Activated CD4-positive, alpha-beta T cell treated with anti-CD3 and anti-CD28 coated beads for 36 hours (primary cell): ENCODE measurements at regions not wholly inside any gene's neighbourhood (a gene's known extent, or its start where the extent isn't known, plus 50 kb on each side); places are given as distances from the start of the nearest gene placed in this dataset.

Experiments used
- ATAC-seq: fragments of 200-7000 bp; cut with Tn5 transposase; one replicate; pipeline ENCODE4 v1.10.0; 2021; ENCODE audit warnings: mild to moderate bottlenecking, moderate library complexity
- CTCF ChIA-PET: fragments of 350-600 bp; sonication (Branson Sonifier 250); formaldehyde crosslinking; loops from one replicate; lab custom pipeline; 2021; ENCODE audit warnings: antibody characterized with exemption; lab: Charles Lee
- POLR2A ChIA-PET: fragments of 350-600 bp; sonication (Branson Sonifier 250); formaldehyde crosslinking; loops from one replicate; lab custom pipeline; 2021; ENCODE audit warnings: antibody characterized with exemption, inconsistent platforms; lab: Charles Lee
- DNase-seq: peaks from one replicate; pipeline ENCODE4 v3.0.0-alpha.2; 2020
- H3K27ac Mint-ChIP-seq: one replicate; pipeline ENCODE4 v1.8.0; 2021; ENCODE audit warnings: mixed read lengths
- H3K27me3 Mint-ChIP-seq: one replicate; pipeline ENCODE4 v1.8.0; 2021; ENCODE audit warnings: mixed read lengths
- H3K36me3 Mint-ChIP-seq: one replicate; pipeline ENCODE4 v1.8.0; 2021; ENCODE audit warnings: low read depth, mixed read lengths
- H3K4me1 Mint-ChIP-seq: one replicate; pipeline ENCODE4 v1.8.0; 2021; ENCODE audit warnings: mixed read lengths
- H3K4me3 Mint-ChIP-seq: one replicate; pipeline ENCODE4 v1.8.0; 2021; ENCODE audit warnings: mild to moderate bottlenecking, moderate library complexity, mixed read lengths
- H3K9me3 Mint-ChIP-seq: one replicate; pipeline ENCODE4 v1.8.0; 2021; ENCODE audit warnings: low read depth, mixed read lengths
- intact Hi-C, 2 experiments: fragments of 100-400 bp; cut with DNase I in 1 of 2; cut with micrococcal nuclease in 1 of 2; formaldehyde crosslinking; loops; one replicate each; pipeline versions ENCODE4 v1.14.2 to v1.15.1; 2022 to 2024; cut with DNase I, micrococcal nuclease

- Mint-ChIP-seq H3K9me3 (no peaks in the 10 kb centered on the region), H3K27ac (no peak overlapping the region), H3K4me1 (no peaks in the 10 kb centered on the region), H3K27me3 (no peaks in the 10 kb centered on the region), H3K4me3 (no peak overlapping the region), H3K36me3 (no peaks in the 10 kb centered on the region)
- intact Hi-C loops, result no loop called here
- ChIA-PET CTCF (no interaction called here), POLR2A (no interaction called here)
- no peak for ATAC-seq
- no peak for DNase-seq
Measured at GRCh38 chr16:52257534-52257933, 289.4 kb downstream of the TOX3 start.

GRCh38 chr16:52256310-52257078 lies 290.4 kb downstream of the TOX3 start:
- Mint-ChIP-seq H3K36me3 (no peaks in the 10 kb centered on the region), H3K27ac (no peak overlapping the region), H3K9me3 (no peaks in the 10 kb centered on the region), H3K27me3 (no peaks in the 10 kb centered on the region), H3K4me1 (no peaks in the 10 kb centered on the region), H3K4me3 (no peak overlapping the region)
- DNase-seq (no peak), ATAC-seq (no peak)
- POLR2A ChIA-PET, result no interaction called here
- intact Hi-C loops, result no loop called here
- CTCF ChIA-PET, result interaction anchor here (0.6 kb wide), 1 partner anchor 19 kb away, joined by 3 read pairs; no protein-coding TSS in a partner anchor

GRCh38 chr16:52254746-52255145 lies 292.2 kb downstream of the TOX3 start:
- Mint-ChIP-seq H3K9me3 (no peaks in the 10 kb centered on the region), H3K4me3 (no peak overlapping the region), H3K27ac (no peak overlapping the region), H3K36me3 (no peaks in the 10 kb centered on the region), H3K27me3 (no peaks in the 10 kb centered on the region), H3K4me1 (no peaks in the 10 kb centered on the region)
- ATAC-seq (no peak), DNase-seq (no peak)
- ChIA-PET POLR2A (no interaction called here), CTCF (no interaction called here)
- intact Hi-C loops, result no loop called here

- Mint-ChIP-seq H3K27me3 (no peaks in the 10 kb centered on the region), H3K9me3 (peaks cover 8% of the 10 kb centered on the region), H3K4me1 (no peaks in the 10 kb centered on the region), H3K27ac (no peak overlapping the region), H3K36me3 (no peaks in the 10 kb centered on the region), H3K4me3 (no peak overlapping the region)
- POLR2A ChIA-PET, result no interaction called here
- no peak for ATAC-seq
- CTCF ChIA-PET, result no interaction called here
- intact Hi-C loops, result no loop called here
- DNase-seq, result no peak
Measured at GRCh38 chr16:52252680-52253079, 294.3 kb downstream of the TOX3 start.

- intact Hi-C loops, result no loop called here
- Mint-ChIP-seq H3K4me3 (no peak overlapping the region), H3K9me3 (peaks cover 13% of the 10 kb centered on the region), H3K27ac (no peak overlapping the region), H3K36me3 (no peaks in the 10 kb centered on the region), H3K4me1 (no peaks in the 10 kb centered on the region), H3K27me3 (no peaks in the 10 kb centered on the region)
- ATAC-seq (no peak), DNase-seq (no peak)
- POLR2A ChIA-PET, result no interaction called here
- CTCF ChIA-PET, result no interaction called here
Measured at GRCh38 chr16:52251495-52251894, 295.4 kb downstream of the TOX3 start.

GRCh38 chr16:52247737-52248136 lies 299.2 kb downstream of the TOX3 start:
- no peak overlapping the region for H3K27ac Mint-ChIP-seq
- no peaks in the 10 kb centered on the region for H3K27me3 Mint-ChIP-seq
- no peaks in the 10 kb centered on the region for H3K4me1 Mint-ChIP-seq
- no peak for ATAC-seq
- H3K9me3 Mint-ChIP-seq, result peaks cover 16% of the 10 kb centered on the region
- H3K4me3 Mint-ChIP-seq, result no peak overlapping the region
- ChIA-PET POLR2A (no interaction called here), CTCF (no interaction called here)
- intact Hi-C loops, result no loop called here
- no peak for DNase-seq
- H3K36me3 Mint-ChIP-seq, result no peaks in the 10 kb centered on the region

GRCh38 chr16:52238710-52239109 lies 308.2 kb downstream of the TOX3 start:
- CTCF ChIA-PET, result no interaction called here
- POLR2A ChIA-PET, result no interaction called here
- H3K9me3 Mint-ChIP-seq, result peaks cover 1% of the 10 kb centered on the region

GRCh38 chr16:52237823-52238222 lies 309.1 kb downstream of the TOX3 start:
- Mint-ChIP-seq H3K27ac (no peak overlapping the region), H3K4me3 (no peak overlapping the region), H3K27me3 (no peaks in the 10 kb centered on the region), H3K36me3 (no peaks in the 10 kb centered on the region), H3K9me3 (peaks cover 2% of the 10 kb centered on the region), H3K4me1 (no peaks in the 10 kb centered on the region)
- no peak for DNase-seq
- CTCF ChIA-PET, result interaction anchor here (0.7 kb wide), 1 partner anchor 601 kb away, joined by 3 read pairs; no protein-coding TSS in a partner anchor
- ATAC-seq, result no peak
- POLR2A ChIA-PET, result no interaction called here
- intact Hi-C loops, result no loop called here

More at GRCh38 chr16:52238710-52239109, 308.2 kb downstream of the TOX3 start:
- H3K36me3 Mint-ChIP-seq, result no peaks in the 10 kb centered on the region
- ATAC-seq (no peak), DNase-seq (no peak)
- no peaks in the 10 kb centered on the region for H3K27me3 Mint-ChIP-seq
- no peaks in the 10 kb centered on the region for H3K4me1 Mint-ChIP-seq
- H3K4me3 Mint-ChIP-seq, result no peak overlapping the region
- intact Hi-C loops, result no loop called here
- no peak overlapping the region for H3K27ac Mint-ChIP-seq

- no peaks in the 10 kb centered on the region for H3K36me3 Mint-ChIP-seq
- no peaks in the 10 kb centered on the region for H3K4me1 Mint-ChIP-seq
- intact Hi-C loops, result no loop called here
- ATAC-seq (no peak), DNase-seq (no peak)
- H3K27me3 Mint-ChIP-seq, result no peaks in the 10 kb centered on the region
- no peak overlapping the region for H3K4me3 Mint-ChIP-seq
- POLR2A ChIA-PET, result no interaction called here
- no peak overlapping the region for H3K27ac Mint-ChIP-seq
- H3K9me3 Mint-ChIP-seq, result peaks cover 2% of the 10 kb centered on the region
- CTCF ChIA-PET, result no interaction called here
Measured at GRCh38 chr16:52235186-52235585, 311.8 kb downstream of the TOX3 start.

- no peak overlapping the region for H3K4me3 Mint-ChIP-seq
- CTCF ChIA-PET, result no interaction called here
- H3K9me3 Mint-ChIP-seq, result peaks cover 2% of the 10 kb centered on the region
- no peaks in the 10 kb centered on the region for H3K27me3 Mint-ChIP-seq
- DNase-seq (no peak), ATAC-seq (no peak)
- intact Hi-C loops, result no loop called here
- POLR2A ChIA-PET, result no interaction called here
- no peaks in the 10 kb centered on the region for H3K4me1 Mint-ChIP-seq
- no peak overlapping the region for H3K27ac Mint-ChIP-seq
- H3K36me3 Mint-ChIP-seq, result no peaks in the 10 kb centered on the region
Measured at GRCh38 chr16:52234626-52235025, 312.3 kb downstream of the TOX3 start.

- H3K4me3 Mint-ChIP-seq, result no peak overlapping the region
- ChIA-PET POLR2A (no interaction called here), CTCF (interaction anchor here (1.0 kb wide), 1 partner anchor 38 kb away, joined by 3 read pairs; no protein-coding TSS in a partner anchor)
- DNase-seq (no peak), ATAC-seq (no peak)
- H3K27me3 Mint-ChIP-seq, result no peaks in the 10 kb centered on the region
- H3K4me1 Mint-ChIP-seq, result no peaks in the 10 kb centered on the region
- H3K27ac Mint-ChIP-seq, result no peak overlapping the region
- no peaks in the 10 kb centered on the region for H3K36me3 Mint-ChIP-seq
- peaks cover 2% of the 10 kb centered on the region for H3K9me3 Mint-ChIP-seq
- intact Hi-C loops, result no loop called here
Measured at GRCh38 chr16:52229471-52229870, 317.5 kb downstream of the TOX3 start.

- no peak overlapping the region for H3K4me3 Mint-ChIP-seq
- ChIA-PET POLR2A (no interaction called here), CTCF (interaction anchor here (0.6 to 0.7 kb wide), 2 partner anchors 290 to 441 kb away, joined by 3 read pairs; no protein-coding TSS in a partner anchor)
- intact Hi-C loops, result no loop called here
- H3K9me3 Mint-ChIP-seq, result no peaks in the 10 kb centered on the region
- DNase-seq, result no peak
- H3K36me3 Mint-ChIP-seq, result no peaks in the 10 kb centered on the region
- H3K27ac Mint-ChIP-seq, result no peak overlapping the region
- H3K4me1 Mint-ChIP-seq, result no peaks in the 10 kb centered on the region
- H3K27me3 Mint-ChIP-seq, result no peaks in the 10 kb centered on the region
- no peak for ATAC-seq
Measured at GRCh38 chr16:52227851-52228250, 319.1 kb downstream of the TOX3 start.
